ENCODE measurements at regions not wholly inside any gene's neighbourhood (a gene's known extent, or its start where the extent isn't known, plus 50 kb on each side); places are given as distances from the start of the nearest gene placed in this dataset.

GRCh38 chr12:131420867-131421447 is 289.9 kb upstream of the SFSWAP start:
- FAIRE-seq: no peak
- no peaks in the 10 kb centered on the region for H3K27me3 ChIP-seq (ENCODE audit: control insufficient read depth, extremely low read depth, insufficient read depth, low read length)

GRCh38 chr12:131421509-131422186 is 289.2 kb upstream of the SFSWAP start:
- H4K20me1 ChIP-seq (ENCODE audit: control insufficient read depth, extremely low read depth, insufficient read depth, low read length): no peaks in the 10 kb centered on the region
- no peaks in the 10 kb centered on the region for H3K9me1 ChIP-seq (ENCODE audit: control insufficient read depth, extremely low read depth, insufficient read depth, low read length)
- TF ChIP-seq CTCF (optimal IDR thresholded peaks at IDR 0.05 in 1 of 3, IDR thresholded peaks at IDR 0.05 in 1 of 3, conservative IDR thresholded peaks at IDR 0.05 in 1 of 3; ENCODE audit: extremely low read depth in 1 of 3, insufficient read depth in 2 of 3, low read length in 3 of 3) (no peak), EZH2 (IDR thresholded peaks at IDR 0.05; ENCODE audit: low read length) (no peak)
- no peaks in the 10 kb centered on the region for H3K79me2 ChIP-seq (ENCODE audit: control insufficient read depth, insufficient read depth, low read length)
- H3K36me3 ChIP-seq (ENCODE audit: control insufficient read depth in 2 of 2, extremely low read depth in 1 of 2, insufficient read depth in 2 of 2, low read length in 2 of 2): no peaks in the 10 kb centered on the region
- H3K9ac ChIP-seq (ENCODE audit: control insufficient read depth, extremely low read depth, insufficient read depth, low read length): no peak overlapping the region
- H3K4me1 ChIP-seq (ENCODE audit: control insufficient read depth, extremely low read depth, insufficient read depth, low read length): no peaks in the 10 kb centered on the region
- dilution Hi-C loops (cut with MboI; ENCODE audit: extremely low pct_ligation_motif_present, low sequenced_read_pairs): no loop called here
- FAIRE-seq (no peak), DNase-seq (ENCODE audit: low read depth, low spot score) (no peak)
- H2AFZ ChIP-seq (ENCODE audit: control insufficient read depth, low read length): no peak overlapping the region
- peaks cover 3% of the 10 kb centered on the region for H3K9me3 ChIP-seq (ENCODE audit: control insufficient read depth, low read depth, low read length)
- H3K4me2 ChIP-seq (ENCODE audit: control insufficient read depth, extremely low read depth, insufficient read depth, low read depth, low read length): no peak overlapping the region
- no peak overlapping the region for H3K4me3 ChIP-seq (ENCODE audit: control insufficient read depth in 2 of 3, extremely low read depth in 1 of 3, insufficient read depth in 2 of 3, low read depth in 1 of 3, low read length in 3 of 3)
- no peak overlapping the region for H3K27ac ChIP-seq (ENCODE audit: control insufficient read depth, insufficient read depth, low read length)
- H3K27me3 ChIP-seq (ENCODE audit: control insufficient read depth, extremely low read depth, insufficient read depth, low read length): no peaks in the 10 kb centered on the region

More at GRCh38 chr12:131420867-131421447, 289.9 kb upstream of the SFSWAP start:
- no peak overlapping the region for H3K27ac ChIP-seq (ENCODE audit: control insufficient read depth, insufficient read depth, low read length)
- H3K4me1 ChIP-seq (ENCODE audit: control insufficient read depth, extremely low read depth, insufficient read depth, low read length): no peaks in the 10 kb centered on the region
- no peak for TF ChIP-seq CTCF (optimal IDR thresholded peaks at IDR 0.05 in 1 of 3, IDR thresholded peaks at IDR 0.05 in 1 of 3, conservative IDR thresholded peaks at IDR 0.05 in 1 of 3; ENCODE audit: extremely low read depth in 1 of 3, insufficient read depth in 2 of 3, low read length in 3 of 3)
- no peak for TF ChIP-seq EZH2 (IDR thresholded peaks at IDR 0.05; ENCODE audit: low read length)
- no peak for DNase-seq (ENCODE audit: low read depth, low spot score)
- H4K20me1 ChIP-seq (ENCODE audit: control insufficient read depth, extremely low read depth, insufficient read depth, low read length): no peaks in the 10 kb centered on the region
- no peak overlapping the region for H3K4me2 ChIP-seq (ENCODE audit: control insufficient read depth, extremely low read depth, insufficient read depth, low read depth, low read length)
- H3K9me3 ChIP-seq (ENCODE audit: control insufficient read depth, low read depth, low read length): peaks cover 3% of the 10 kb centered on the region
- H3K79me2 ChIP-seq (ENCODE audit: control insufficient read depth, insufficient read depth, low read length): no peaks in the 10 kb centered on the region
- no peak overlapping the region for H3K9ac ChIP-seq (ENCODE audit: control insufficient read depth, extremely low read depth, insufficient read depth, low read length)
- H3K9me1 ChIP-seq (ENCODE audit: control insufficient read depth, extremely low read depth, insufficient read depth, low read length): no peaks in the 10 kb centered on the region
- no peak overlapping the region for H2AFZ ChIP-seq (ENCODE audit: control insufficient read depth, low read length)
- H3K36me3 ChIP-seq (ENCODE audit: control insufficient read depth in 2 of 2, extremely low read depth in 1 of 2, insufficient read depth in 2 of 2, low read length in 2 of 2): no peaks in the 10 kb centered on the region
- dilution Hi-C loops (cut with MboI; ENCODE audit: extremely low pct_ligation_motif_present, low sequenced_read_pairs): no loop called here
- H3K4me3 ChIP-seq (ENCODE audit: control insufficient read depth in 2 of 3, extremely low read depth in 1 of 3, insufficient read depth in 2 of 3, low read depth in 1 of 3, low read length in 3 of 3): no peak overlapping the region

Measured in keratinocyte (primary cell).